ENCODE measurements at regions not wholly inside any gene's neighbourhood (a gene's known extent, or its start where the extent isn't known, plus 50 kb on each side); places are given as distances from the start of the nearest gene placed in this dataset.

DNA sequence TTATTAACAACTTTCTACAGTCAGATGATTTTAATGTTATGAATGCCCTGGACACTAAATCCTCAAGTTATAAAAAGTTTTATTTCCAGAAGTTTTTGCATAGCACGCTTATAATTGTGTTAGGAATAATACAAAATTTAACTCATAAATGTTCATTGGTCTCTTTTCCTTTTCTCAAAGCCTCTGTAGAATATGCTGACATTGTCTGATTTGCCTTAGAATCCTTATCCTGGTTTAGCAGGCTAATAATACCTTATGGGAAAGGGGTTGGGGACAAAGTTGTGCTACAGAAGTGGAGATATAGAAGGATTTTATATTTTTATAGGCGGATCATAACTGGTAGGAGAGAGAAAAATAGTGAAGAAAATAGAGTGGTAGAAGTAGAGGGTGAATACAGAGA is 1739.6 kb downstream of the OLFM4 start:
- TF ChIP-seq, protein P1, sequence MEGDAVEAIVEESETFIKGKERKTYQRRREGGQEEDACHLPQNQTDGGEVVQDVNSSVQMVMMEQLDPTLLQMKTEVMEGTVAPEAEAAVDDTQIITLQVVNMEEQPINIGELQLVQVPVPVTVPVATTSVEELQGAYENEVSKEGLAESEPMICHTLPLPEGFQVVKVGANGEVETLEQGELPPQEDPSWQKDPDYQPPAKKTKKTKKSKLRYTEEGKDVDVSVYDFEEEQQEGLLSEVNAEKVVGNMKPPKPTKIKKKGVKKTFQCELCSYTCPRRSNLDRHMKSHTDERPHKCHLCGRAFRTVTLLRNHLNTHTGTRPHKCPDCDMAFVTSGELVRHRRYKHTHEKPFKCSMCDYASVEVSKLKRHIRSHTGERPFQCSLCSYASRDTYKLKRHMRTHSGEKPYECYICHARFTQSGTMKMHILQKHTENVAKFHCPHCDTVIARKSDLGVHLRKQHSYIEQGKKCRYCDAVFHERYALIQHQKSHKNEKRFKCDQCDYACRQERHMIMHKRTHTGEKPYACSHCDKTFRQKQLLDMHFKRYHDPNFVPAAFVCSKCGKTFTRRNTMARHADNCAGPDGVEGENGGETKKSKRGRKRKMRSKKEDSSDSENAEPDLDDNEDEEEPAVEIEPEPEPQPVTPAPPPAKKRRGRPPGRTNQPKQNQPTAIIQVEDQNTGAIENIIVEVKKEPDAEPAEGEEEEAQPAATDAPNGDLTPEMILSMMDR (IDR thresholded peaks at IDR 0.05), result no peak
- no peak for TF ChIP-seq POLR2A (IDR thresholded peaks at IDR 0.05)
